ENCODE measurements at regions not wholly inside any gene's neighbourhood (a gene's known extent, or its start where the extent isn't known, plus 50 kb on each side); places are given as distances from the start of the nearest gene placed in this dataset.

DNA sequence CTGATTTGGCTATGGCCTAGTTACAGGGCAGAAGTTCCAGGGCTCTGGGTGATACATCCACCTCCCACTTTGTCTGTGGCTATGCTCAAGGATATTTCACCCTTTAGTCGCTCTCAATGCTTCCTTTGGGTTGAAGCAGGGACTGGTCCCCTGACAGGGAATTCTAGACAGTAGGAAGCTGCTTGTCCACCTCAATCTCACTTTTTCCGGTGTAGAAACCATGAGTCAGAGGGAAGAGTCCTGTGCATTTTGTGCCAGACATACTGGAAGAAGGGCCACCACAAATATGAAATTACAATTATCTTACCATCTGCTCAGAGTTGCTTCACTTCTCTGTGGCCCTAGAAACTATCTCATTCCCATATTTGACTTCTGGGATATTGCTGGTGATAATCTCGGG, 413.7 kb upstream of the FAT3 start:
- Histone ChIP-seq H3K27me3 (ENCODE audit: insufficient read depth, poor library complexity, severe bottlenecking) (no peaks in the 10 kb centered on the region), H3K4me3 (ENCODE audit: severe bottlenecking) (no peak overlapping the region), H3K9me3 (ENCODE audit: severe bottlenecking) (no peaks in the 10 kb centered on the region), H3K36me3 (ENCODE audit: low read depth) (no peaks in the 10 kb centered on the region), H3K4me1 (ENCODE audit: insufficient read depth, poor library complexity, severe bottlenecking) (no peaks in the 10 kb centered on the region), H3K27ac (ENCODE audit: poor library complexity, severe bottlenecking) (no peak overlapping the region)
- no peak for ATAC-seq (ENCODE audit: low read depth)
- DNase-seq (ENCODE audit: low spot score), result no peak
- TF ChIP-seq, protein P1, sequence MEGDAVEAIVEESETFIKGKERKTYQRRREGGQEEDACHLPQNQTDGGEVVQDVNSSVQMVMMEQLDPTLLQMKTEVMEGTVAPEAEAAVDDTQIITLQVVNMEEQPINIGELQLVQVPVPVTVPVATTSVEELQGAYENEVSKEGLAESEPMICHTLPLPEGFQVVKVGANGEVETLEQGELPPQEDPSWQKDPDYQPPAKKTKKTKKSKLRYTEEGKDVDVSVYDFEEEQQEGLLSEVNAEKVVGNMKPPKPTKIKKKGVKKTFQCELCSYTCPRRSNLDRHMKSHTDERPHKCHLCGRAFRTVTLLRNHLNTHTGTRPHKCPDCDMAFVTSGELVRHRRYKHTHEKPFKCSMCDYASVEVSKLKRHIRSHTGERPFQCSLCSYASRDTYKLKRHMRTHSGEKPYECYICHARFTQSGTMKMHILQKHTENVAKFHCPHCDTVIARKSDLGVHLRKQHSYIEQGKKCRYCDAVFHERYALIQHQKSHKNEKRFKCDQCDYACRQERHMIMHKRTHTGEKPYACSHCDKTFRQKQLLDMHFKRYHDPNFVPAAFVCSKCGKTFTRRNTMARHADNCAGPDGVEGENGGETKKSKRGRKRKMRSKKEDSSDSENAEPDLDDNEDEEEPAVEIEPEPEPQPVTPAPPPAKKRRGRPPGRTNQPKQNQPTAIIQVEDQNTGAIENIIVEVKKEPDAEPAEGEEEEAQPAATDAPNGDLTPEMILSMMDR (IDR thresholded peaks at IDR 0.05; ENCODE audit: poor library complexity, severe bottlenecking), result no peak

DNA sequence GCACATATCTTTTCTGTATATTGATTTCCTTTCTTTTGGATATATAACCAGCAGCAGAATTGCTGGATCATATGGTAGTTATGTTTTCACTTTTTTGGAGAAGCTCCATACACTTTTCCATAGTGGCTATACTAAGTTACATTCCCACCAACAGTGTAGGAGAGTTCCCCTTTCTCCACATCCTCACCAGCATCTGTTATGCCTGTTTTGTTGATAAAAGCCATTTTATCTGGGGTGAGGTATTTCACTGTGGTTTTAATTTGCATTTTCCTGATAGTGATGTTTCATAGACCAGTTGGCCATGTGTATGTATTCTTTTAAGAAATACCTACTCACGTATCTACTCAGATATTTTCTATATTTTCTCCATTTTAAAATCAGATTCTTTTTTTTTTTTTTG, 419.3 kb upstream of the FAT3 start:
- Histone ChIP-seq H3K9me3 (ENCODE audit: severe bottlenecking) (no peaks in the 10 kb centered on the region), H3K4me3 (ENCODE audit: severe bottlenecking) (no peak overlapping the region), H3K27me3 (ENCODE audit: insufficient read depth, poor library complexity, severe bottlenecking) (no peaks in the 10 kb centered on the region), H3K27ac (ENCODE audit: poor library complexity, severe bottlenecking) (no peak overlapping the region), H3K36me3 (ENCODE audit: low read depth) (no peaks in the 10 kb centered on the region), H3K4me1 (ENCODE audit: insufficient read depth, poor library complexity, severe bottlenecking) (no peaks in the 10 kb centered on the region)
- no peak for DNase-seq (ENCODE audit: low spot score)
- ATAC-seq (ENCODE audit: low read depth), result no peak
- TF ChIP-seq, protein P1 (IDR thresholded peaks at IDR 0.05; ENCODE audit: poor library complexity, severe bottlenecking), result no peak

DNA sequence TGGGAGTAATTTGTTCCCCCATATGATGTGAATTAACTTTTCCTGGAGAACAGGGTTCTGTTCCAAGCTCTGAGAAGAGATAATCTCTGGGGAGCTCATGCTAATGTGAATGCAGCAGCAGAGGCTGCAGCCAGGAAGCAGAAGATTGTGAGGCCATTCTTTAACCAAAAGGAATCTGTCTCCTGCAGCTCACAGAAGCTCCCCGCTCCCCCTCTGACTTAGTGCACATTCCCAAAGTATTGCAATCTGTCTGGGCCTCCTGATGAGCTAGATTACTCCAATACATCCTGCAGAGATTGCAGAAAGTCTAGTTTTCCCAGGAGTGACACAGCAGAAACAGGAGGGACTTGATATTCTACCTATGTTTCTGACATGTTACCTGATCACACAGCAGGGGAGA, 420.6 kb upstream of the FAT3 start:
- no peak for ATAC-seq (ENCODE audit: low read depth)

DNA sequence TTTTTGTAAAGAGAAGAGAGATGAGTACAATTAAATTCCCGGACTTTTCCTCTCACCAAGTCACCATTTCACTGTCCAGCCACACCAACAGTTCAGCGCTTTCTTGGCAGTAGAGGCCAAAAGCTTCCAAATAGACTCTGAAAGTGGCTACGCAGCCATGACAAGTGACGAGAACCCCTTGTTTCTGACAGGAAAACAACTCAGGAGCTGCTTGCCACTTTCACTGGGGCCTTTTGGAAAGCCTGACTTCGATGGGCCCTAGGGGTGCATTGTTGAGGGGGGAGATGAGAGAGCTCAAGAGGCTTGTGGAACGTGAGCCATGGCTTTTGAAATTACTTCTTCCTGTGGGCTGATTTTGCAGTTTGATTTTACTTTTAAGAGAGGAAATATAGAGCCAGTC, 422.1 kb upstream of the FAT3 start:
- H3K36me3 ChIP-seq (ENCODE audit: low read depth), result no peaks in the 10 kb centered on the region
- H3K4me3 ChIP-seq (ENCODE audit: severe bottlenecking), result no peak overlapping the region
- TF ChIP-seq, protein P1 (IDR thresholded peaks at IDR 0.05; ENCODE audit: poor library complexity, severe bottlenecking), result no peak
- H3K9me3 ChIP-seq (ENCODE audit: severe bottlenecking), result no peaks in the 10 kb centered on the region
- no peaks in the 10 kb centered on the region for H3K4me1 ChIP-seq (ENCODE audit: insufficient read depth, poor library complexity, severe bottlenecking)
- no peaks in the 10 kb centered on the region for H3K27me3 ChIP-seq (ENCODE audit: insufficient read depth, poor library complexity, severe bottlenecking)
- DNase-seq (ENCODE audit: low spot score) (no peak), ATAC-seq (ENCODE audit: low read depth) (no peak)
- no peak overlapping the region for H3K27ac ChIP-seq (ENCODE audit: poor library complexity, severe bottlenecking)

More for the DNA sequence above, 420.6 kb upstream of the FAT3 start:
- Histone ChIP-seq H3K27me3 (ENCODE audit: insufficient read depth, poor library complexity, severe bottlenecking) (no peaks in the 10 kb centered on the region), H3K4me3 (ENCODE audit: severe bottlenecking) (no peak overlapping the region), H3K36me3 (ENCODE audit: low read depth) (no peaks in the 10 kb centered on the region), H3K27ac (ENCODE audit: poor library complexity, severe bottlenecking) (no peak overlapping the region), H3K4me1 (ENCODE audit: insufficient read depth, poor library complexity, severe bottlenecking) (no peaks in the 10 kb centered on the region), H3K9me3 (ENCODE audit: severe bottlenecking) (no peaks in the 10 kb centered on the region)
- TF ChIP-seq, protein P1 (IDR thresholded peaks at IDR 0.05; ENCODE audit: poor library complexity, severe bottlenecking), result no peak
- DNase-seq (ENCODE audit: low spot score), result no peak

DNA sequence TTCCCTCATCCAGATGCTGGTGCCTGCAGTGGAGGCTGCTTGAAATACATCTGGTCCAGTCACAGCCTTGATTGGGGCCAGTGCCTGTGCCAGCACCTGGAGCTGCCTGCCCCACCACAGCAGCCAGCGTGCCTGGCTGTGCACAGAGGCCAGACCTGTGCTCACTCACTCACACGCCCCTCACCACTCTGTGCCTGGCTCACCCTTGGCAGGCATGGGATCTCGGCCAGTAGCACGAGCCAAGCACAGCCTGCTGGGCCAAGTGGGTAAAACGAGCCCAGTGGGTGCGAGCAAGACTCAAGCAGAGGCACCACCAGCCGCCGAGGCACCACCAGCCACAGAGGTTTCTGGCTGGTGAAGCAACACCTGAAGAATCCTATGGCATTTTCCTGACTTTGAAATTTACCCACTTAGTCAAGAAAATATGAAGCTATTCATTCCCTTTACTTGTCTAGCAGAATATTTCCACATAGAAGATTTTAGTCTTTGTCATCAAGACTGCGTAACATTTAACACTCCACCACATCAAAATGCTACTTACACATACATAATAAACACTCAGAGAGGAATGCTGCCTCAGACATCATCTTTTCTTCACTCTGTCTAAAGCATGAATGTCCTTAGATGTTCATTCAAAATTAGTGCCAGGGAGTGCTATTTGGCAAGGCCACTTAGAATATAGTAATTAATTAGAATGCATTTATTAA, 424.3 kb upstream of the FAT3 start:
- no peak overlapping the region for H3K27ac ChIP-seq (ENCODE audit: poor library complexity, severe bottlenecking)
- no peaks in the 10 kb centered on the region for H3K4me1 ChIP-seq (ENCODE audit: insufficient read depth, poor library complexity, severe bottlenecking)
- no peak for ATAC-seq (ENCODE audit: low read depth)
- no peak for DNase-seq (ENCODE audit: low spot score)
- TF ChIP-seq, protein P1 (IDR thresholded peaks at IDR 0.05; ENCODE audit: poor library complexity, severe bottlenecking), result no peak
- no peaks in the 10 kb centered on the region for H3K36me3 ChIP-seq (ENCODE audit: low read depth)
- H3K9me3 ChIP-seq (ENCODE audit: severe bottlenecking), result no peaks in the 10 kb centered on the region
- no peak overlapping the region for H3K4me3 ChIP-seq (ENCODE audit: severe bottlenecking)
- no peaks in the 10 kb centered on the region for H3K27me3 ChIP-seq (ENCODE audit: insufficient read depth, poor library complexity, severe bottlenecking)
